ENCODE measurements at regions not wholly inside any gene's neighbourhood (a gene's known extent, or its start where the extent isn't known, plus 50 kb on each side); places are given as distances from the start of the nearest gene placed in this dataset.
"Not testable (repeated sequence)": the region's sequence is repeated elsewhere in the genome, so short reads cannot be mapped to it uniquely, and the experiment has no call there.

GRCh38 chr2:19649142-19649541 is 252.6 kb downstream of the TTC32 start:
- Mint-ChIP-seq H3K27me3 (peaks cover 3% of the 10 kb centered on the region), H3K4me1 (no peaks in the 10 kb centered on the region), H3K9me3 (no peaks in the 10 kb centered on the region), H3K27ac (no peak overlapping the region), H3K4me3 (no peak overlapping the region), H3K36me3 (ENCODE audit: low read depth) (no peaks in the 10 kb centered on the region)
- DNase-seq (no peak), ATAC-seq (no peak)

GRCh38 chr2:19648583-19648982 is 253.2 kb downstream of the TTC32 start:
- H3K9me3 Mint-ChIP-seq = no peaks in the 10 kb centered on the region
- ATAC-seq (no peak), DNase-seq (no peak)
- H3K4me3 Mint-ChIP-seq = no peak overlapping the region
- no peaks in the 10 kb centered on the region for H3K36me3 Mint-ChIP-seq (ENCODE audit: low read depth)
- H3K27me3 Mint-ChIP-seq = peaks cover 3% of the 10 kb centered on the region
- no peaks in the 10 kb centered on the region for H3K4me1 Mint-ChIP-seq
- H3K27ac Mint-ChIP-seq = no peak overlapping the region

GRCh38 chr2:19646987-19647386 is 254.8 kb downstream of the TTC32 start:
- Mint-ChIP-seq H3K27ac (no peak overlapping the region), H3K4me1 (no peaks in the 10 kb centered on the region), H3K36me3 (ENCODE audit: low read depth) (no peaks in the 10 kb centered on the region), H3K27me3 (peaks cover 3% of the 10 kb centered on the region), H3K9me3 (no peaks in the 10 kb centered on the region), H3K4me3 (no peak overlapping the region)
- DNase-seq (no peak), ATAC-seq (no peak)

- no peak for ATAC-seq
- Mint-ChIP-seq H3K27me3 (peaks cover 3% of the 10 kb centered on the region), H3K4me1 (no peaks in the 10 kb centered on the region), H3K36me3 (ENCODE audit: low read depth) (no peaks in the 10 kb centered on the region), H3K4me3 (no peak overlapping the region), H3K9me3 (no peaks in the 10 kb centered on the region), H3K27ac (no peak overlapping the region)
- no peak for DNase-seq
Observed at GRCh38 chr2:19644763-19645162, 257.0 kb downstream of the TTC32 start.

- H3K27ac Mint-ChIP-seq = no peak overlapping the region
- no peaks in the 10 kb centered on the region for H3K4me1 Mint-ChIP-seq
- peaks cover 5% of the 10 kb centered on the region for H3K27me3 Mint-ChIP-seq
- no peak overlapping the region for H3K4me3 Mint-ChIP-seq
- no peaks in the 10 kb centered on the region for H3K9me3 Mint-ChIP-seq
- ATAC-seq = no peak
- DNase-seq = no peak
- no peaks in the 10 kb centered on the region for H3K36me3 Mint-ChIP-seq (ENCODE audit: low read depth)
Observed at GRCh38 chr2:19643117-19643518, 258.7 kb downstream of the TTC32 start.

GRCh38 chr2:19642501-19642900 is 259.3 kb downstream of the TTC32 start:
- Mint-ChIP-seq H3K4me1 (no peaks in the 10 kb centered on the region), H3K36me3 (ENCODE audit: low read depth) (no peaks in the 10 kb centered on the region), H3K4me3 (no peak overlapping the region), H3K27me3 (peaks cover 5% of the 10 kb centered on the region), H3K9me3 (no peaks in the 10 kb centered on the region), H3K27ac (no peak overlapping the region)
- no peak for DNase-seq
- ATAC-seq = no peak

GRCh38 chr2:19635951-19636510 is 265.8 kb downstream of the TTC32 start:
- Mint-ChIP-seq H3K4me1 (no peaks in the 10 kb centered on the region), H3K27me3 (peaks cover 19% of the 10 kb centered on the region), H3K36me3 (ENCODE audit: low read depth) (no peaks in the 10 kb centered on the region), H3K4me3 (no peak overlapping the region), H3K9me3 (no peaks in the 10 kb centered on the region), H3K27ac (no peak overlapping the region)
- DNase-seq (no peak), ATAC-seq (no peak)

- H3K27me3 Mint-ChIP-seq = peaks cover 16% of the 10 kb centered on the region
- no peak overlapping the region for H3K4me3 Mint-ChIP-seq
Observed at GRCh38 chr2:19632403-19632991, 269.3 kb downstream of the TTC32 start.

GRCh38 chr2:19631871-19632270 is 269.9 kb downstream of the TTC32 start:
- Mint-ChIP-seq H3K27me3 (peaks cover 16% of the 10 kb centered on the region), H3K27ac (no peak overlapping the region), H3K4me1 (no peaks in the 10 kb centered on the region), H3K36me3 (ENCODE audit: low read depth) (no peaks in the 10 kb centered on the region), H3K4me3 (no peak overlapping the region), H3K9me3 (peaks cover 8% of the 10 kb centered on the region)
- no peak for ATAC-seq
- no peak for DNase-seq

More at GRCh38 chr2:19632403-19632991, 269.3 kb downstream of the TTC32 start:
- no peaks in the 10 kb centered on the region for H3K36me3 Mint-ChIP-seq (ENCODE audit: low read depth)
- ATAC-seq (no peak), DNase-seq (no peak)
- H3K9me3 Mint-ChIP-seq = peaks cover 2% of the 10 kb centered on the region
- H3K4me1 Mint-ChIP-seq = no peaks in the 10 kb centered on the region
- H3K27ac Mint-ChIP-seq = no peak overlapping the region

GRCh38 chr2:19630921-19631320 is 270.9 kb downstream of the TTC32 start:
- DNase-seq = no peak
- H3K27ac Mint-ChIP-seq = no peak overlapping the region
- H3K9me3 Mint-ChIP-seq = peaks cover 10% of the 10 kb centered on the region
- H3K4me1 Mint-ChIP-seq = no peaks in the 10 kb centered on the region
- no peak overlapping the region for H3K4me3 Mint-ChIP-seq
- H3K27me3 Mint-ChIP-seq = peaks cover 7% of the 10 kb centered on the region
- H3K36me3 Mint-ChIP-seq (ENCODE audit: low read depth) = no peaks in the 10 kb centered on the region
- no peak for ATAC-seq

GRCh38 chr2:19627359-19627758 is 268.9 kb upstream of the OSR1 start:
- Mint-ChIP-seq H3K27me3 (peaks cover 2% of the 10 kb centered on the region), H3K36me3 (ENCODE audit: low read depth) (no peaks in the 10 kb centered on the region), H3K4me3 (no peak overlapping the region), H3K4me1 (no peaks in the 10 kb centered on the region), H3K27ac (no peak overlapping the region), H3K9me3 (peaks cover 10% of the 10 kb centered on the region)
- ATAC-seq (no peak), DNase-seq (no peak)

GRCh38 chr2:19623488-19623887 is 265.1 kb upstream of the OSR1 start:
- Mint-ChIP-seq H3K9me3 (peaks cover 12% of the 10 kb centered on the region), H3K36me3 (ENCODE audit: low read depth) (no peaks in the 10 kb centered on the region), H3K27me3 (peaks cover 7% of the 10 kb centered on the region), H3K4me1 (no peaks in the 10 kb centered on the region), H3K27ac (no peak overlapping the region), H3K4me3 (no peak overlapping the region)
- no peak for ATAC-seq
- DNase-seq = no peak

GRCh38 chr2:19617257-19617848 is 258.9 kb upstream of the OSR1 start:
- Mint-ChIP-seq H3K9me3 (peaks cover 40% of the 10 kb centered on the region), H3K27me3 (peaks cover 5% of the 10 kb centered on the region), H3K36me3 (ENCODE audit: low read depth) (no peaks in the 10 kb centered on the region), H3K4me3 (no peak overlapping the region), H3K27ac (no peak overlapping the region), H3K4me1 (no peaks in the 10 kb centered on the region)
- DNase-seq (no peak), ATAC-seq (no peak)

GRCh38 chr2:19615402-19615801 is 257.0 kb upstream of the OSR1 start:
- not testable (repeated sequence) for H3K4me3 Mint-ChIP-seq; H3K27ac Mint-ChIP-seq; H3K4me1 Mint-ChIP-seq; ATAC-seq; H3K27me3 Mint-ChIP-seq; DNase-seq; H3K36me3 Mint-ChIP-seq (ENCODE audit: low read depth)
- H3K9me3 Mint-ChIP-seq = peaks cover 40% of the 10 kb centered on the region

GRCh38 chr2:19614066-19614465 is 255.6 kb upstream of the OSR1 start:
- ATAC-seq (no peak), DNase-seq (no peak)

More at GRCh38 chr2:19614066-19614465, 255.6 kb upstream of the OSR1 start:
- H3K27ac Mint-ChIP-seq = no peak overlapping the region
- peaks cover 40% of the 10 kb centered on the region for H3K9me3 Mint-ChIP-seq
- no peaks in the 10 kb centered on the region for H3K36me3 Mint-ChIP-seq (ENCODE audit: low read depth)
- no peaks in the 10 kb centered on the region for H3K4me1 Mint-ChIP-seq
- no peak overlapping the region for H3K4me3 Mint-ChIP-seq
- H3K27me3 Mint-ChIP-seq = no peaks in the 10 kb centered on the region
